ENCODE measurements at regions not wholly inside any gene's neighbourhood (a gene's known extent, or its start where the extent isn't known, plus 50 kb on each side); places are given as distances from the start of the nearest gene placed in this dataset.
"Not testable (repeated sequence)": the region's sequence is repeated elsewhere in the genome, so short reads cannot be mapped to it uniquely, and the experiment has no call there.

GRCh38 chr12:131340616-131341210, 370.2 kb upstream of the SFSWAP start:
- DNase-seq (ENCODE audit: low spot score): no peak

GRCh38 chr12:131341608-131342007, 369.3 kb upstream of the SFSWAP start:
- DNase-seq (ENCODE audit: low spot score): not testable (repeated sequence)

- not testable (repeated sequence) for DNase-seq (ENCODE audit: low spot score)
These were observed 367.5 kb upstream of the SFSWAP start for GRCh38 chr12:131343436-131343835.

- DNase-seq (ENCODE audit: low spot score): not testable (repeated sequence)
These were observed 366.0 kb upstream of the SFSWAP start for GRCh38 chr12:131344715-131345520.

GRCh38 chr12:131345521-131346436, 365.1 kb upstream of the SFSWAP start:
- DNase-seq (ENCODE audit: low spot score): no peak

- DNase-seq (ENCODE audit: low spot score): no peak
These were observed 364.1 kb upstream of the SFSWAP start for GRCh38 chr12:131346555-131347344.

- no peak for DNase-seq (ENCODE audit: low spot score)
These were observed 363.6 kb upstream of the SFSWAP start for GRCh38 chr12:131347345-131347714.

- DNase-seq (ENCODE audit: low spot score): no peak
These were observed 363.2 kb upstream of the SFSWAP start for GRCh38 chr12:131347732-131348131.

GRCh38 chr12:131348231-131348630, 362.7 kb upstream of the SFSWAP start:
- no peak for DNase-seq (ENCODE audit: low spot score)

- DNase-seq (ENCODE audit: low spot score): no peak
These were observed 362.2 kb upstream of the SFSWAP start for GRCh38 chr12:131348646-131349045.

GRCh38 chr12:131349397-131350127, 361.3 kb upstream of the SFSWAP start:
- no peak for DNase-seq (ENCODE audit: low spot score)

GRCh38 chr12:131350943-131351318, 360.0 kb upstream of the SFSWAP start:
- DNase-seq (ENCODE audit: low spot score): no peak

- no peak for DNase-seq (ENCODE audit: low spot score)
These were observed 359.4 kb upstream of the SFSWAP start for GRCh38 chr12:131351319-131352028.

- no peak for DNase-seq (ENCODE audit: low spot score)
These were observed 358.5 kb upstream of the SFSWAP start for GRCh38 chr12:131352296-131352900.

GRCh38 chr12:131353376-131353775, 357.5 kb upstream of the SFSWAP start:
- no peak for DNase-seq (ENCODE audit: low spot score)

GRCh38 chr12:131353826-131354225, 357.1 kb upstream of the SFSWAP start:
- no peak for DNase-seq (ENCODE audit: low spot score)

GRCh38 chr12:131355361-131356245, 355.3 kb upstream of the SFSWAP start:
- DNase-seq (ENCODE audit: low spot score): no peak

- no peak for DNase-seq (ENCODE audit: low spot score)
These were observed 354.3 kb upstream of the SFSWAP start for GRCh38 chr12:131356485-131357184.

Measured in CD4-positive, alpha-beta T cell treated with Interleukin-2 at 100 ng/mL for 4 hours (primary cell).